A673 (cell line): ENCODE measurements at regions not wholly inside any gene's neighbourhood (a gene's known extent, or its start where the extent isn't known, plus 50 kb on each side); places are given as distances from the start of the nearest gene placed in this dataset.

ENCODE experiments used
- CTCF ChIP-seq: fragments of 300-800, 200-600 bp; sonication (generic); conservative IDR thresholded peaks from 2 replicates; pipeline ENCODE4 v1.5.1; 2017; ENCODE audit warnings: low read depth, mild to moderate bottlenecking, antibody characterized with exemption, low read length, moderate library complexity, mixed read lengths
- EZH2 ChIP-seq: fragments of 200-600 bp; sonication (generic); IDR thresholded peaks from 2 replicates; pipeline ENCODE4 v1.6.1; 2017; ENCODE audit warnings: borderline replicate concordance, low read depth, mild to moderate bottlenecking, mixed read lengths, antibody characterized with exemption, low read length; ENCODE audit not compliant: poor library complexity, severe bottlenecking

GRCh38 chr2:59938181-59938580 lies 615.3 kb downstream of the BCL11A start:
- TF ChIP-seq CTCF (no peak), EZH2 (no peak)
